Ammon's horn (tissue), 1 donor: ENCODE measurements at regions not wholly inside any gene's neighbourhood (a gene's known extent, or its start where the extent isn't known, plus 50 kb on each side); places are given as distances from the start of the nearest gene placed in this dataset.

ENCODE experiments used
- DNase-seq: peaks from one replicate; pipeline ENCODE4 v3.0.0-alpha.2; 2016; ENCODE audit warnings: low spot score

DNA sequence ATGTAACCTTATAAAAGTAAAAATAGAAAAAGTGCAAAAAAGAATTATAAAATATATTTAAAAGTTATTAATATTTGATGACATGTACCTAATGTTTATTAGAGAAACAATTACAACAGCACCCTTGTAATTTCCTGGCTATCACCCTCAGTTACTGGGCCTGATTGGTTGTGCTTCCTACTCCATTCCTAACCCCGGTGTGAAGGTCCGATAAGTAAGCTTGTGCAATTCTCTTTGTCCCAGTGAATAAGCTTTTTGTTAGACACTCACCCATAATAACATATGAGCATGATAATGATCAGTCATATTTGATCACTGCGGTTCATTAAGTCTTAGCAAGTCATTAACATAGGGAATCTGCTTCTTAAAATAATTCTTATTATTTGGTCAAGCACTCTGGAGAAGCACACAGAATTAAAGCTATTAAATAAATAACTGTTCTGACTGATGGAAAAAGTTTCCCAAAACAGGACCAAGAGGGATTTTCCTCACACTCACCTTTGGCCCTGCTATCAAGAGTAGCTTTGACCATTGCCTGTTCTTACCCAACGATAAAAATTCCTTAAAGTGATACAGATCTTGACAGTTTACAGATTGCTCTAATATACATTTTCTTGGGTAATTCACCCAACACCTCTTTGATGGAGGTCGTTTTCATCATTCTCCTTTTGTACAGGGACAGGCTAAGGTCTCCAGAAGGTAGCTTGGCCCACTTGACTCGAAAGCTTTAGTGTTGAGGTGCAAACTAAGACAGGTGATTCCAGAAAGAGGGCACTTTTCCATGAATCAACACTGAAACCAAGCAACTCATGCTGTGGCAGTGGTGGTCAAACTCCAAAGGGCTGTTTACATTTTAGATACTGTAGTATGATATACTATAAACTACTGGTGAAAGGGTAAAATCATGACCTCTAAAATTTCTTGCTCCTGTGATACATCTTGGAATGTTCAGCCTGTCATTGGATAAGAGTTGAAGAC lies 543.0 kb upstream of the KCNMB2 start:
- DNase-seq = no peak

DNA sequence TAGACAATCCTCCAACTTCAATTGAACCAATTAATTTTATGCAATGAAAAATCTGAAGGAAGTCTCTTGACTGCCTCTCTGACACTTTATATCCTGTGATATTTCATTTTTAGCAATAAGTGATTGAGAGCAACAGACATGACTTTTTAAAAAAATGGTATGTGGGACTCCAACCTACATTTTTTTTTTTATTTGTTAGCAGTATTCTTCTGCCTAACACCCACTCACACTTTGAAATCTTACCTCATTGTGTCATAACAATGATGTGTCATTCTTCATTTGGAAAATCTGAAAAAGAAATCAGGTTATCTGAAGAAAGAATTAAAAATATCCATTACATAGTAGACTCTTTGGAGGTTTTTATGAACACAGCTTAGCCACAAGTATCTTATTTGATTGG lies 541.3 kb upstream of the KCNMB2 start:
- no peak for DNase-seq

DNA sequence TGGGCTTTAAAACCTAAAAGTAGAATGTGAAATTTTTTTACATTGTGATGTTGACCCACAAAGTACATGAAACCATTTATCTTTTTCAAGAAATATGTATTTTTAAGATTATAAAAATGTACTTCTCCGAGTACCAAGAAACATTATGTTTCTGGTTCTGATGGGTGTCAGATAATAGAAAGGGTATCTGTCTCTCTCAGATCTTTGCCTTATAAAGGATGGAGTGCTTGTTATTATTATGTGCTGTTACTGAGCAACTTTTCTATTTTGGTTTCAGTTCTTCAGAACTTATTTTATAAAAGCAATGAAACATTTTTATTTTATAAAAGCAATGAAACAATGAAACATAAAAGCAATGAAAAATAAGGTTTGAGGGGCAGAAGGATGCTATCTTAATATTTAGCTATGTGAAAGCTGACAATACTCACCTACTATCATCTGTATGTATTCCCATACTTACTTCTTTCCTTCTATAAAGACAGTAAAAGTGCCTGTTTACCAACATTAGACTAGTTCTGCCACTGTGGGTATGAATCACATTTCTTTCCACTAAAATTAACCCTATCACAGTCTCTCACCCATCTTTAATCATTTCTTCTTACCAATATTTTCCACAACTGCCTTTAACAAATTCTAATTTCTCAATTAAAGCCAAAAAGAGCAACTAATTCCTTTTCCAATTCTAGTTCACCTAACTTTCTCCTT lies 540.7 kb upstream of the KCNMB2 start:
- no peak for DNase-seq

DNA sequence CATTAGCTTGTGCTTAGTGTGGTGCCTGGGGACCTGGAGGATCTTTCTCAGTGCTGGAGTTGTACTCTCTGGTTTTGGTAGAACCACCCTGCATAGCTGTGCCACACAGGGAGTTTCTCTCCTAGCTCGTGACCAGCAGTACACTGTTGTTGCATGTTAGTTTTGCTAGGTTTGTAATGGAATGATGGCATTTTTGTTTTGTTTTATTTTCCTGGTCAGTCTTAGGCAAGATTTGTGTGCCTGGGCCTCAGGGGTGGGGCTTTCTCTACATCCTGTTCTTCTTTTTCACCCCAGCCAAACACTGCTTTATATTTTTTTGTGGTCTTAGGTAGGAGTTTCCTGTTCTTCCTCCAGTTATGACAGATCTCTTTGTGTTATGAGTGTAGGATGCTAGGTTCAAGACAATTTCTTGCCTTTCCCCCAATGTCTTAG lies 534.5 kb upstream of the KCNMB2 start:
- DNase-seq = no peak

DNA sequence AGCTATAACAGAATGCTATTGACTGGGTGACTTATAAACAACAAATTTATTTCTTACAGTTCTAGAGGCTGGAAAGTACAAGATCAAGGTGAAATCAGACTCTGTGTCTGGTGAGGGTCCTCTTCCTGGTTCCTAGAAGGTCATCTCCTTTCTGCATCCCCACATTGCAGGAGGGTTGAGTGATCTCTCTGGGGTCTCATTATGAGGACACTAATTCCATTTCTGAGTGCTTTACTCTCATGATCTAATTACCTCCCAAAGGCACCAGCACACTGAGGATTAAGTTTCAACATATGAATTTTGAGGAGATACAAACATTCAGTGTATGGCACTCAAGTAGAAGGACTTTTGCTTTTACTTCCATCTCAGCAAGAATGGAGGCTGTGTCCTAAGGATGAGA lies 534.1 kb upstream of the KCNMB2 start:
- no peak for DNase-seq

DNA sequence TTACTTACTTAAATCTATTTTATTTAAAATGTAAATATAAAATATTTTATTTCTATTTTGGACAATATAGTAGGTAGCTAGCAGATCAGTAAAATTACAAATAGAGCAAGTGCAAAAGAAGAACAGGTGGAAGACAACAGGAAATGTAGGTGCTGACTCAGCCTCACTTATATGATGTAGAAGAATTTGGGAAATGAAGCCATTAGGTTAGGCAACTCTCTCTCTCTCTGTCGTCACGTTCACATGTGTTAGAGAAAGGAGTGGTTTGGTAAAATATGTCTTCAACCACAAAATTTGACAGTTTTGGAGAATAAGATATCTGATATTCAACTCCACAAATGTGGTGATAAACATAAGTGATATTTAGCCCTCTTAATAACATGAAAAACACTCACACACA lies 532.5 kb upstream of the KCNMB2 start:
- no peak for DNase-seq

DNA sequence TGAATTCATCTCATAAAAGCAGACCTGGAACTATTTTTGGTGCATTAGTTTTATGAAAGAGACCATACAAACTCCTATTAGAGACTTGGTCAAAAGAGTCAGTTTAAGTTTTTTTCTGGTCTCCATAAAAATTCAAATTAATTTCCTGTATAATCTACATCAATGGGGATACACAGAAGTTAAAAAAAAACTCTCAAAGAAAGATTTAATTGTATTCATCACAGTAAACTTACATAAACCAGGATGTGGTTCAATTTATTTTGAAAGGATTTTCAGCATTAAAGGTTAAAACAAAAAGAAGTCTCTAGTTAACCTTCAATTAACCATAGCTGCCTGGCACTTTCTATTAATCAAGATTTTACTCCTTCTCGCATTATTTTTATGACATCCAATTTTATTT lies 530.3 kb upstream of the KCNMB2 start:
- no peak for DNase-seq

DNA sequence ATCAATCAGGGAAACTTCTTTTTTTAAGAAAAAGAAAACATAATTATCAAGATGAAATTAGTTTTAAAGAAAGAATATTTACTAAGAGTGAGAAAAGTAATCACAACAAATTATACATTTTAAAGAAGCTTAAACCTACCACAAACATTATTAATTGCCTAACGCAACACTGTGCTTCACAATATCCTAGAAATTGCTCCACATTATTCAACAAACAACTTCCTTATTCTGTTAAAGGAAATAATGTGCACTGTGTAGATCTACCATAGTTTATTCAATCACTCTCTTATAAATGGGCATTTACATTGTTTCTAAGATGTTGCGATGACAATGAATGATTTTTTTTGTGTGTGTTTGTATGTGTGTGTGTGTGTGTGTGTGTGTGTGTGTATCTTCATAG lies 525.9 kb upstream of the KCNMB2 start:
- DNase-seq = no peak

DNA sequence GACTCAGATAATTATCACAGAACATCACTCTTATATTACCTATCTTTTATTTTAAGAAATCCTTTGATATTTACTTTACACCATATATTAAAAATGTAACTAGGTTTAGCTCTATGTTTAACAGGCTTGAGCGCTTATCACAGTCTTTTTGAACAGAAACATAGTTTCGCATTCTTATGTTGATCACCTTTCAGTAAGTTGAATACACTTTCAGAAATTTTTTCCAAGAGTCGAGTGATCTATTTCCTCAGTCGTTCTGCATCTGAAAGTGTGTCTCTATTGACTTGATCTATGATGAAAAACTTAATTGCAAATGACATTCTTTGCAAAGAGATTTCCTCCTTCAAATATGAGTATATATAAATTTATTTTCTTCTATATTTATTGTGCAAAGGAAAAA lies 516.6 kb upstream of the KCNMB2 start:
- DNase-seq = no peak

DNA sequence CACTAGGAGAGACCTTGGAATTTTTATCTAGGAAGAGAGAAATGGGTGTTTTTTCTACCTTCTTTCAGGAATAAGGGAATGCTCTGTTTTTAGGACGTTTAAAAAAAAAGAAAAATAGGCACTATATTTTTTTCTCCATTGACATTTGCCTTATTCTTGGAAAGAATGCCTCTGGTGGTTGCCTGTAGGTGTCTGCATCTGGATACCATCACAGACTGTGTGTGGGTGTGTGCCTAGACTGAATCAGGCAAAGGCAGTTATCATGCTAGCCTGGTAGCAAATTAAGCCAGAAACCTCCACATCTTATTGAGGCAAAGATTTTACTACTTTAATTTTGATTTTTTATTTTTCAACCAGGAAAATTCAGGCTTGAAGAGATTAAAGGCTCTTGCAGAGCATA lies 513.6 kb upstream of the KCNMB2 start:
- peak; percentile 58 for DNase-seq

DNA sequence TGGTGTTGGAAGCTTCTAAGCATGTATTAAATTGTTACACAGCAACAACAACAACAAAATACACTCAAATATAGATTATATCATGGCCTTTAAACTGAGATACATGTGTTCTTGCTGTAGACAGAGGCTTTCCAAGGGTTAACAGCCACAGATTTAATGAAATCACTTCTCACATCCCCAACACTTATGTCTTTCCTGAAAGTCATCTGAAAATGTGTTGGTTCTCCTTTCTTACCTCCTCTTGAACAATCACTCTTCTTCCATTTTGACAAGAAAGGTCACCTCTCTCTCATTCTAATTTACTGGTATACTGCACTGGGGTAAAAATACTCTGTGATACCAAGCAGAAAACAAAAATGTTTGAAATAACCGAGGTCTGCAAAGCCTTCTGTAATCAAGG lies 507.3 kb upstream of the KCNMB2 start:
- DNase-seq = no peak

DNA sequence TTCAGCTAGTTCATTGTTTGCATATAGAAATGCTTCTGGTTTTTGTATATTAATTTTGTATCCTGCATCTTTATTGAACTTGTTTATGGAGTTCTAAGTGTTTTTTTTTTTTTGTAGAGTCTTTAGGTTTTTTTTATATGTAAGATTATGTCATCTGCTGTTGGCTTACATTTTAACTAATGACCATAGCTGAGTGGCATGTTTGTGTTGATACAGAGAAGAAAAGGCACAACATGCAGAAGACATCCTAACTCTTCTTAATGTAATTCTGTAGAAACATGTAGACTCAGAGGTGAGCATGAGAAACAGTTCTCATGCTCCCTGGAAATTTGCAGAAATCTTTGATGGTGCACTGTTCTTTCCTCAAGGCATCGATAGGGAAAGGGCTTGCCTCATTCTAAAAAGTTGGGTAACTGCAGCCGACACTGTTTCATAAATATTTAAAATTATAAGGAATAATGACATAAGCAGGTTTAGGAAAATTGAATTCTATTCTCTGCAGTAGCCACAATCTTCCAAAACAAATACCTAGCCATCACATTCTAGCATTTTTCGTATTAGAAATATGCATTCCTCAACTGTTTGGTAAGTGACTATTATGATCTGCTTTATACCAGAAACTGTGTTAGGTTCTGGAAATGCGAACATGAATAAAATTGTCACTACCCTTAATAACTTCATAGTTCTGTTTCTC lies 499.6 kb upstream of the KCNMB2 start:
- no peak for DNase-seq

DNA sequence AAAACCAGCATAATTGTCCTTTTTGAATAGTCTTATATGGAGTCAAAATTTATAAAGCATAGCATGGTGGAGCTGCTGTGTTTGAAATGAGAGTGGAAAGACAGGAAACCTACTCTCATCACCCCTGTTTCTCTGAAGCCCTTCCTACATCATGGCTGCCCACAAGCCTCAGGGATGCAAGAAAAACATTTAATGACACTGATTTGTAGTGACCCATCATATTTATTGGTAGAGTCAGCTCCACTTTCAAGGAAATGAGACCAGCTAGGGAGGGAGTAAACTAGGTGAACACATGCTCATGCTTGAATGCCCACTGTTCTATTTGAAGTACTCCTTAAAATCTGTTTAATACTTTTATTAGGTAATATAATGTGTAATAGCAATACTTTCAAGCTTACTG lies 494.3 kb upstream of the KCNMB2 start:
- DNase-seq = no peak

DNA sequence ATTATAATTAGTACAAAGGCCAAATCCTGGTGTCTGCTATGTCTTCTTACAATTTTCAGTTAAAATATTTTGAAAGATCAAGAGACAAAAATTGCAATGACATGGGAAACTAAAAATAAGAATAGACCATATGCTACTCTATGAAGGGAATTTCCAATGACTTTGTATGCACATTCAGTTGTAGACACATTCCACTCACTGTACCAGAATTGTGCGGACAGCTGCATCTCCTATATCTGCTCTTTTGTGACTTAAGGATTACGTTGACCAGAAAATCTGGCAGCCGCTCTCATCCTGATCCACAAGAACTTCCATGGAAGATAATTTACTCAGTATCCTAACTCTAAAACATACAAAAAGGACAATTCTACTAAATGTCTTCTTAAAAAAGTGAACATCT lies 493.9 kb upstream of the KCNMB2 start:
- no peak for DNase-seq

DNA sequence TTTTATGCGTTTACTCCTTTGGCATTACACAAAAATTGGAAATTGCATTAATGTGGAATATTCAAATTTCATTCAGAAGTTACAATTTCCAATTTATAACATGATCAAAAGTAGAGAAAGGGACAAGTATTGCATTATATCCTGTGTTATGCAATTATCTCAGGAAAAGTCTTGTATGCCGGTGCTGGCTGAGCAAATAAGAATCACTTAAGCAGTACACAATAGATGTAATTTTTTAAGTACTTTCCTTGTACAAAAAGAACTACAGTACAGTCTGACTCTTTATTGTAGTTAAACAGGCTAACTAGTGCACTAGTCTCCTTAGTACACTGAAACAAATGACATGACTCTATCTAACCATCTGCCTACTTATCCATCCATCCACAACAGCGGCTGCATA lies 493.2 kb upstream of the KCNMB2 start:
- no peak for DNase-seq

DNA sequence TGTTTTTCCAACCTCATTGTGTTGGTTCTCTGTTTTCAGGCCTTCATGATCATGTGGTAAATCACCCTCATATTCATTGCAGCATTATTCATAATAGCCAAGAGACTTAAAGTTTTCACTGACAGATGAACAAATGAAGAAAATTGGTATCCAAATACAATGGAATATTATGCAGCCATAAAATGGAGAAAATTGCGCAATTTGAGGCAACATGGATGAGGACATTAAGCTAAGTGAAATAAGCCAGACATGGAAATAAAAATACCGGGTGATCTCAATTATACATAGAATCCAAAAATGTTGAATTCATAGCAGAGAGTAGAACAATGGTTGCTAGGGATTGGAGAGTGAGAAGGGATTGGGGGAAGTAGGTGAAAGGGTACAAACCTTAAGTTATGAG lies 491.9 kb upstream of the KCNMB2 start:
- DNase-seq = no peak

DNA sequence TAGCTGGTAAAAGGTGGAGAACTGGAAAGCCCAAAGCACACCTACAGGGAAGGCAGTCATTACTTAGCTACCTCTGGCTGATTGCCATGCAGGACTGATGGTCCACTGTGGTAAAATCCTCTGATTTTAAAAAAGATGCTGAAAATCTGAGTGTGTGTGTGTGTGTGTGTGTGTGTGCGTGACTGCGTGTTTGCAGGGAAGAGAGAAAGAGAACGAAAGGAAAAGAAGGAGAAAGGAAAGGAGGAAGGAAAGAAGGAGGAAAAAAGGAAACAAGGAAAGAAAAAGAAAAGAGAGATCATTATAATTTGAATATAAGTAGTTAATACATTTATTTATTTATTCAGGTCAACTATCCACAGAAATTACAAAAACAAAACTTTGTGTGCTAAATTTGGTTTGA lies 488.7 kb upstream of the KCNMB2 start:
- DNase-seq = no peak

DNA sequence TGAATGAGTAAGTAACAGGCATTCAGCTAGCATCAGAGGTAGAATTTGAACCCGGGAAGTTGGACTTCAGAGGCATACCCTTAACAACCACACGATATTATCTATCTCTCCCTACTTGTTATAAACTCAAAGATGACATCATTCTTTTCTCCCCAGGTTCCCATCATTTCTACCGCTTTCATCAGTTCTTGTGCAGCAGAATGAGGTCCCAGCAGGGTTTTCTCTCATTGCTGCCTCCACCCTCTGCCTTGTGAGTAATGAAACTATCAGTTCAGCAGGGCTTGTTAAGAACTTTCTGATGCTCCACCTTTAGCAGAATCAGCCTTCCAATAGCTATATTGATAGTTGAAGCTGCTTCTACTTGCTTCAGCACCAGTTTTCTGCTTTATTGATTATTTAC lies 487.5 kb upstream of the KCNMB2 start:
- no peak for DNase-seq

DNA sequence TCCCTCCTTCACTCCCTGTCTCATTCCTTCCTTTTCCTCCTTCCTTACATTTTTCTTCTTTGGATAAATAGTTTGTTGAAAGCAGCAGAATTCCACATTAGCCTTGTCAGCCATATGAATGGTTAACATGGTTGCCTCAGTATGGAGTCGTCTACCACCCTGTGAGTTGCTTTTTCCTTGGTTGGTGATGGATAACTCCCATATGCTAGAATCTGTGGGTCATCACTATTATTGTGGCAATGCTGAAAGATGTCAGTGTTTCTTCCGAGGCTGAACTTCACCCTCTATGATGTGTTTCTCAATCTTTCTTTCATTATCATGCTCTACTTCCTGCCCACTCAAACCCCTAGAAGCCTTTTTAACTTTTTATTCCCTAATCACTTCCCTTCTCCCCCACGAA lies 481.8 kb upstream of the KCNMB2 start:
- no peak for DNase-seq

DNA sequence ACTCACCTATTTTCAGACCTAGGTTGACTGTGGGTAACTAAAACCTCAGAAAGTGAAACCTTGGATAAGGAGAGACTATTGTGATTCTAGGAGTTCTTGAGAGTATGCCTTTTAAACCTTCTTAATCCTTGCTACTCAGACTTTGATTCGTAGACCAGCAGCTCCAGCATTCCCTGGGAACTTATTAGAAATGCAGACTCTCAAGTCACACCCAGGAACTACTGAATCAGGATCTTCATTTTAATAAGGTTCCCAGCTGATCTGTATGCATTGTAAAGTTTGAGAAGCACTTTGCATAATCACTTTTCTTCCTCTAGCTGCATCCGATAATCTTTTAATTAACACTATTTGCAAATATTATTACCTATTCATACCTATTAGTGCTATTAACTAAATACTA lies 480.3 kb upstream of the KCNMB2 start:
- DNase-seq = no peak

DNA sequence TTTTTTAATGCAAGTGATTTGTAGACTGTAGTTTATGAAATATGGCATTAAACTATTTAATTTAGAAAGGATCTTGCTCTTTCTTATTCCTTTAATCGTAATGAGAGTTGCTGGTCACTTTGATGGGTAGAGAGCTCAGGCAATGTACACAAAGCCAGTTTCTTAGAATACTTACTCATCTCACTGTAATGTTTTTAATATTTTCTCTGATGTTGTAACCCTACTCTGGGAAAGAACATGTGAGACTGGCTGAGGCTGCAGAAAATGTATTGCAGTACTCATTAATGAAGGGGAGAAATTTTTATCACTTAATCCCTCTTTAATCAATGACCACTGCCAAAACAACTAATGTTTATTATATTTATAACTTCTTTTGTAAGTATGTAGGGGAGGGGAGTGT lies 479.4 kb upstream of the KCNMB2 start:
- DNase-seq = no peak

DNA sequence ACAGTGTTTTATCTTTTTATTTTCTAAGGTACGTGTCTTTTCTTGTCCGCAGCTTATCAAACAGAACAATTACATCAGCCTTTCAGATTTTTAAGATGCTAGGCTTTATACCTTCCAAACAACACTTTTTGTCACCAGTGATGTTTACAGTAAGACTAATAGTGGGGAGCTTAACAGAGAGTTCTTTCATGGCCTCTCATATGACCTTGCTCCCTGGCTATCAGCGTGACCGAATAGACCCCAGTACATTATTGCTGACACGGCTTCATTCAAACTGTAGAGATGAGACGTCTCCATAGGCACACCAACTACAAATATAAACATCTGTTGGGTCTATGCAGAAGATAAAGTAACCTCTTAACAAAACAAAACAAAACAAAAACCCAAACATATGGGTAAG lies 477.6 kb upstream of the KCNMB2 start:
- DNase-seq = no peak

DNA sequence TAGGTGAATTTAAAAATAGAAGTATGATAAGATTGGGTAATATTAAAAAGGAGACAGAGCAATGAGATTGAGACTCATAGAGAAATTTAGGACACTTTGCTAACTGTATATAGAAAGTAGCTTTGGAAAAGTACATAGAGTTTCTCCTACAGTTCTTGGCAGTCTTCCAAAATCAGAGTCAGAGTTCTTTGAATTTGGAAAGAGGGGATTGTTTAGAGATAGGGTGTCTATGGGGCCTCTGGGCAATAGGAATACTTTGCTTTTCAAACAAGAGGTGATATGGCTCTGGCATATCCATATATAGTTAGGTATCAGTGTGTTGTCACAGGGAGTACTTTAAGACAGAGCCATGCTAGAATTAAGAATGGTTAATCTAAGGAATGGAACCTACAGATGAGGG lies 477.1 kb upstream of the KCNMB2 start:
- no peak for DNase-seq
